ENCODE measurements at regions not wholly inside any gene's neighbourhood (a gene's known extent, or its start where the extent isn't known, plus 50 kb on each side); places are given as distances from the start of the nearest gene placed in this dataset.

DNA sequence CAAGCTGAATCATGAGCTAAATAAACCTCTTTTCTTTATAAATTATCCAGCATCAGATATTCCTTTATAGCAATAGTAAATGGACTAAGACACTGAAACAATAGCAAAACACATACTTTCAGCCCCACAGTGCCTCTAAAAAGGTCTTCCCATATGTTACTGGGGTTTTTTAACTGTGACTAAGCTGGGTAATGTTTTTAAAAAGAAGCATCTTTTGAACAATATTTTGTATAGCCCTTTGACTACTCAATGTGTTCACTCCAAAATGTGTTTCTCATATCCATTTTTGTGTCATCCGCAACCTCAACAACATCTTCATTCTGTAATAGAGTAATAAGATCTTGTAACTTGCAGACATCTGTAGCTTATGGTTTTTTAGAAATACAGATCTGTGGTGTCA is 218.7 kb upstream of the S100G start:
- Histone ChIP-seq H2AFZ (ENCODE audit: low read length) (no peak overlapping the region), H3K27me3 (ENCODE audit: insufficient read depth, low read length) (no peaks in the 10 kb centered on the region), H3K79me2 (ENCODE audit: insufficient read depth, low read length) (no peaks in the 10 kb centered on the region), H3K36me3 (ENCODE audit: insufficient read depth, low read length) (no peaks in the 10 kb centered on the region), H3K4me3 (ENCODE audit: insufficient read depth, low read length) (no peak overlapping the region), H3K27ac (ENCODE audit: low read depth, low read length) (no peak overlapping the region), H3K4me1 (ENCODE audit: insufficient read depth, low read length) (no peaks in the 10 kb centered on the region), H3K4me2 (ENCODE audit: insufficient read depth, low read length) (no peak overlapping the region), H3K9me3 (ENCODE audit: low read depth, low read length) (no peaks in the 10 kb centered on the region), H4K20me1 (ENCODE audit: insufficient read depth, low read length) (no peaks in the 10 kb centered on the region)
- DNase-seq (ENCODE audit: insufficient read length, low spot score, missing footprints) = no peak
- TF ChIP-seq, protein P1, sequence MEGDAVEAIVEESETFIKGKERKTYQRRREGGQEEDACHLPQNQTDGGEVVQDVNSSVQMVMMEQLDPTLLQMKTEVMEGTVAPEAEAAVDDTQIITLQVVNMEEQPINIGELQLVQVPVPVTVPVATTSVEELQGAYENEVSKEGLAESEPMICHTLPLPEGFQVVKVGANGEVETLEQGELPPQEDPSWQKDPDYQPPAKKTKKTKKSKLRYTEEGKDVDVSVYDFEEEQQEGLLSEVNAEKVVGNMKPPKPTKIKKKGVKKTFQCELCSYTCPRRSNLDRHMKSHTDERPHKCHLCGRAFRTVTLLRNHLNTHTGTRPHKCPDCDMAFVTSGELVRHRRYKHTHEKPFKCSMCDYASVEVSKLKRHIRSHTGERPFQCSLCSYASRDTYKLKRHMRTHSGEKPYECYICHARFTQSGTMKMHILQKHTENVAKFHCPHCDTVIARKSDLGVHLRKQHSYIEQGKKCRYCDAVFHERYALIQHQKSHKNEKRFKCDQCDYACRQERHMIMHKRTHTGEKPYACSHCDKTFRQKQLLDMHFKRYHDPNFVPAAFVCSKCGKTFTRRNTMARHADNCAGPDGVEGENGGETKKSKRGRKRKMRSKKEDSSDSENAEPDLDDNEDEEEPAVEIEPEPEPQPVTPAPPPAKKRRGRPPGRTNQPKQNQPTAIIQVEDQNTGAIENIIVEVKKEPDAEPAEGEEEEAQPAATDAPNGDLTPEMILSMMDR (IDR thresholded peaks at IDR 0.05; ENCODE audit: extremely low read depth, low read depth, low read length) = no peak

DNA sequence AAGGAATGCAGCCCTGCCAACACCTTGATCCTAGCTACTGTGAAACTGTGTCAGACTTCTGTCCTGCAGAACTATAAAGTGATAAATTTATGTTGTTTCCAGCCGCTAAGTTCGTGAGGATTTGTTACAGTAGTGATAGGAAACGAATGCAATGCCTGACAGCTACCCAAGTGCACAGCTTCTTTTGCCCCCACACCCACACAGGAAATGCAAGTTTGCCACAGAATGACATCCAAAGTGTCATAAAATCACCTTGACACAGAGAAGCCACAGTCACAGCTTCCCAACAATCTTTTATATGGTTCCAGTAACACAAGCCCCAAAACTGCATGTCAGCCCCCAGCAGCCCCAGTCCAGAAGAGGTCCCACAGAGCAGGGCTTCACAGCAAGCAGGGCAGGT is 216.9 kb upstream of the S100G start:
- no peak overlapping the region for H2AFZ ChIP-seq (ENCODE audit: low read length)
- H3K4me2 ChIP-seq (ENCODE audit: insufficient read depth, low read length) = no peak overlapping the region
- H3K36me3 ChIP-seq (ENCODE audit: insufficient read depth, low read length) = no peaks in the 10 kb centered on the region
- no peak overlapping the region for H3K27ac ChIP-seq (ENCODE audit: low read depth, low read length)
- DNase-seq (ENCODE audit: insufficient read length, low spot score, missing footprints) = no peak
- H4K20me1 ChIP-seq (ENCODE audit: insufficient read depth, low read length) = no peaks in the 10 kb centered on the region
- H3K4me3 ChIP-seq (ENCODE audit: insufficient read depth, low read length) = no peak overlapping the region
- TF ChIP-seq, protein P1 (IDR thresholded peaks at IDR 0.05; ENCODE audit: extremely low read depth, low read depth, low read length) = no peak
- no peaks in the 10 kb centered on the region for H3K79me2 ChIP-seq (ENCODE audit: insufficient read depth, low read length)
- no peaks in the 10 kb centered on the region for H3K27me3 ChIP-seq (ENCODE audit: insufficient read depth, low read length)
- H3K9me3 ChIP-seq (ENCODE audit: low read depth, low read length) = no peaks in the 10 kb centered on the region
- H3K4me1 ChIP-seq (ENCODE audit: insufficient read depth, low read length) = no peaks in the 10 kb centered on the region

DNA sequence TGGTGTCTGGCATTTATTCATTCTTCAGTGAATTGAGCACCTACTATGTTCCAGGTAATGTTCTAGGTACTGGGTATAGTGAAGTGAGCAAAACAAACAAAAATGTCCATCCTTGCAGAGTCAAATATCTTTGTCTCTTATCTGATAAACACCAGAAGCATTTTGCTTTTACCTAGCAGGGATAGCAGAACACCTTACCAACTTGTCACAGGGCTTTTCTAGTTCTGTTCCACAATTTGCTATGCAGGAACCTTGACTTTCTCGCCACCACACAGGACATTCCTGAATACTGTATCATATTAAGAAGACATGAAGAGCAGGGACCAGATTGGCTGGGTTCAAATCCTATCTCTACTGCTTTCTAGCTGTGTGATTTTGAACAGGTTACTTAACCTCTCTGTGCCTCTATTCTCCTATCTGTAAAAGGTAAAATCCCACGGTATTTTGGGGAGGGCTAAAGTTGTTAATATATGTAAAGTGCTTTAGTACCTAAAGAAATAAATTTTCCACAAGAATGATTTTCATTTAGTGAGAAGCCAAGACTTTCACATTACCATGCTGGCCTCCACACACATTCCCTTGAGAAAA is 214.5 kb upstream of the S100G start:
- Histone ChIP-seq H4K20me1 (ENCODE audit: insufficient read depth, low read length) (no peaks in the 10 kb centered on the region), H3K9me3 (ENCODE audit: low read depth, low read length) (no peaks in the 10 kb centered on the region), H2AFZ (ENCODE audit: low read length) (no peak overlapping the region), H3K36me3 (ENCODE audit: insufficient read depth, low read length) (no peaks in the 10 kb centered on the region), H3K4me3 (ENCODE audit: insufficient read depth, low read length) (no peak overlapping the region), H3K79me2 (ENCODE audit: insufficient read depth, low read length) (no peaks in the 10 kb centered on the region), H3K27ac (ENCODE audit: low read depth, low read length) (no peak overlapping the region), H3K27me3 (ENCODE audit: insufficient read depth, low read length) (no peaks in the 10 kb centered on the region), H3K4me2 (ENCODE audit: insufficient read depth, low read length) (no peak overlapping the region), H3K4me1 (ENCODE audit: insufficient read depth, low read length) (no peaks in the 10 kb centered on the region)
- DNase-seq (ENCODE audit: insufficient read length, low spot score, missing footprints) = no peak
- TF ChIP-seq, protein P1 (IDR thresholded peaks at IDR 0.05; ENCODE audit: extremely low read depth, low read depth, low read length) = no peak

DNA sequence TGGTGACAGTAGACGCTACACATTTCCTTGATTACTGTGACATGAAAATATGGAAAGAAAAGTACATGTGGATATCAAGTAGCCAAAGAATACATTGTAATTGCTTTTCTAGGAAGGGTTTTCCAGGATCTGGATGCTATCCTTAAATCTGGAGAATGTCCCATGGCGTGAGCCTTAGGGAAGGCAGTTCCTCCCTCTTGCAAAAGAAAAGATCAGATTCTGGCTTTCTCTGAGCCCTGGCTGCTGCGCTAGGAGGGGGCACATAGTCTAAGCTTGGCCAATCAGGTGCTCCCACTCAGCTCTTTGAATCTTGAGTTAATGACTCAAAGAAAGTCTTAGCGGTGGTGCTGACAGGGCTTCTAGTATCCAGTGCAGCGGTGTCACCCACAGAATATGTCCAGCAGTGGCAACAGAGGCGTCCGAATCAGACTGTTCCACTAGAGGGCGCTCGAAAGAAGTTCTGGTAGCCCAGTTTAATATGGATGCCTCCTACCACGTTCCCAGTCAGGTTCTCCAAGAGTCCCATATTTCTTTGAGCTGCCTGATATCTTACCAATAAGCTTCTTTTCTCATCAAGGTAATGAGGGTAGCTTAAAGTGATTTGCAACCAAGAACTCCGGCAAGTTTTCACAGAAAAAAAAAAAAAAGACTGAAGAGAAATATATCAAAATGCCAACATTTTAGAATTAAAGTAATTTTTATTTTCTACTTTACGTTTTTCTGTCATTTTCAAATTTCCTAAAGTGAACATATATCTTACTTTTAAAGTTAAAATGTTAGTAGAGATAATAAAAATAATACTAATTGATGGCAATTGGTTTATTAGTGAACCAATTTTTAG is 213.4 kb upstream of the S100G start:
- peak; percentile 74 for DNase-seq (ENCODE audit: insufficient read length, low spot score, missing footprints)
- Histone ChIP-seq H4K20me1 (ENCODE audit: insufficient read depth, low read length) (no peaks in the 10 kb centered on the region), H3K9me3 (ENCODE audit: low read depth, low read length) (no peaks in the 10 kb centered on the region), H3K4me1 (ENCODE audit: insufficient read depth, low read length) (no peaks in the 10 kb centered on the region), H2AFZ (ENCODE audit: low read length) (no peak overlapping the region), H3K4me3 (ENCODE audit: insufficient read depth, low read length) (no peak overlapping the region), H3K4me2 (ENCODE audit: insufficient read depth, low read length) (no peak overlapping the region), H3K36me3 (ENCODE audit: insufficient read depth, low read length) (no peaks in the 10 kb centered on the region), H3K27ac (ENCODE audit: low read depth, low read length) (no peak overlapping the region), H3K79me2 (ENCODE audit: insufficient read depth, low read length) (no peaks in the 10 kb centered on the region), H3K27me3 (ENCODE audit: insufficient read depth, low read length) (no peaks in the 10 kb centered on the region)
- TF ChIP-seq, protein P1 (IDR thresholded peaks at IDR 0.05; ENCODE audit: extremely low read depth, low read depth, low read length) = peak; percentile 90
